Left forelimb (tissue), 1 donor: ENCODE measurements at regions not wholly inside any gene's neighbourhood (a gene's known extent, or its start where the extent isn't known, plus 50 kb on each side); places are given as distances from the start of the nearest gene placed in this dataset.
"Not testable (repeated sequence)": the region's sequence is repeated elsewhere in the genome, so short reads cannot be mapped to it uniquely, and the experiment has no call there.

ENCODE experiments used
- DNase-seq: peaks from one replicate; pipeline ENCODE4 v3.0.0-alpha.2; 2018; ENCODE audit warnings: low spot score

DNA sequence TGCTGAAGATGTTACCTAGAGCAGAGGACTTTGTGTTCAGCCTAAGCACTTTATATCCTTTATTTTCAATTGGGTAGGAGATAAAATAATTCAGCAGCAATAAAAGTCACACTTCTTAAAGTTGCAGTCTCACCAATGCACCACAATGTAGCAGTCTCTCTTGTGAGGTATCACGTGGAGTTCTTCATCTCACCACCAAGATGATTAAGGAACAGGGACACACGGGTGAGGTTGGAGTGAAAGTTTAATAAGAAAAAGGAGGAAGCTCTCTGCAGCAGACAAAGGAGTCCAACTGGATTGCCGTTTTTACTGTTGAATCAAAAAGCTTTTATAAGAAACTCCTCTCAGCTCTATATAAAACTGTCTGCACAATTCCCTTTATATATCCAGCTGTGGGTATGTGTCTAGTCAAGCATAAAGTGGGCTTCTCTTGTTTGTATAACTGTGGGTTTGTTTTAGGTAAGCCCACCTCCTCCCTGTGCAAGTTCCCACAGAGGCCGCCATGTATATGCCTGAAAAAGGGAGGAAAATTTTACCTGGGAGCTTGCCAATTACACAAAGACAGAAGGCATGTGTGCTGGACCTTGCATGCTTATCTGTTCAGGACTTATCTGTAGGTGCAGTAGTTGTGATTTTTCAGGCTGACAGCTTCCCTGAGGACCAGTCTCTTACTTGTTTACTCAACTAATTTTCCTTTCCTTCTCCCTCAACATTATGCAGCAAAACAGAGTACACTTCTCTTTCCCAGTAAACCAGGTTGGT is 1497.2 kb upstream of the TPTE start:
- DNase-seq, result not testable (repeated sequence)

- DNase-seq, result not testable (repeated sequence)
Observed at GRCh38 chr21:9026729-9027416, 1494.5 kb upstream of the TPTE start.

DNA sequence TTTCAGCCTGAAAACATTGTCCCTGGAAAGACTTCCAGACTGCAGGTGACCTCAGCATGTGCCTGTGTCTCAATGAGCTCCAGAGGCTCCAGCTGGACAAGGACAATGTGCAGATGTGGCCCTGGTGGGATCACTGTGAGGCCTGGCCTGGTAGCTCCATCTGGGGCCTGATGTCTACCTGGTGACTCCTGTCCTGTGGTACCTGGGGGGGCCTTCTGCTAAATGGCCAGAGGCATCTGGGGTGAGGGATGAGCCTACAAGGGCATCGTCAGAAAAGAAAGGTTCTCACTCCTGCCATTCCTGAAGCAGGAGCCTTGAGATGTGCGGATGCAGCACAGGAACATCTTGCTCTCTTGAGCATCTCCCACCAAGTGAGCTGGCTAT is 1494.0 kb upstream of the TPTE start:
- not testable (repeated sequence) for DNase-seq

DNA sequence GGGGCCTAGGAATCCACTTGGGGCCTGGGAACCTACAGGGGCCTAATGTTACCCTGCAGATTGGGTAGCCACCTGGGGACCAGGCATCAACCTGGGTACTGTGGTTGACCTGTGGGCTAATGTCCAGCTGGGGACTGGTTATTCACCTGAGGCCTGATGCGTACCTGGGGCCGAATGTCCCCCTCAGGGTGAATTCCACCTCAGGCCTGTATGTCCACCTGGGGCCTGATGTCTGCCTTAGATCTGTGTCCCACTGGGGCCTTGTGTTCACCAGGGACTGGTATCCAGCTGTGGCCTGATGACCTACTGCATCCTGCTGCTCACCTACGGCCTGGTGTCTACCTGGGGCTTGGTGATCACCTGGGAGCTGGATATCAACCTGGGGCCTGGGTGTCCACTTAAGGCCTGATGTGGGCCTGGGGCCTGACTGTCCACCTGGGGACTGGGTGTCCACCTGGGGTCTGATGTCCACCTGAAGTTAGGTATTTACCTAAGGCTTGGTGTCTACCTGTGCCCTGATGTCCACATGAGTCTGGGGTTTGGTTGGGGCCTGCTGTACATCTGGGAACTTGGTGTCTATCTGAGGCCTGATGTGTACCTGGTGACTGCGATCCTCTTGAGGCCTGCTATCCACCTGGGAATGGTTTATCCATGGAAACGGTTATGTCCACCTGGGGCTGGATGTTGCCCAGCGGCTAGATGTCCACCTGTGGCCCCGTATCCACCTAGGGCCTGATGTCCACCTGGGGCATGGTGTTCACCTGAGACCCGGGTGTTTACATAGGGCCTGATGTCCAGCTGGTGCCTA is 1492.6 kb upstream of the TPTE start:
- DNase-seq, result not testable (repeated sequence)

DNA sequence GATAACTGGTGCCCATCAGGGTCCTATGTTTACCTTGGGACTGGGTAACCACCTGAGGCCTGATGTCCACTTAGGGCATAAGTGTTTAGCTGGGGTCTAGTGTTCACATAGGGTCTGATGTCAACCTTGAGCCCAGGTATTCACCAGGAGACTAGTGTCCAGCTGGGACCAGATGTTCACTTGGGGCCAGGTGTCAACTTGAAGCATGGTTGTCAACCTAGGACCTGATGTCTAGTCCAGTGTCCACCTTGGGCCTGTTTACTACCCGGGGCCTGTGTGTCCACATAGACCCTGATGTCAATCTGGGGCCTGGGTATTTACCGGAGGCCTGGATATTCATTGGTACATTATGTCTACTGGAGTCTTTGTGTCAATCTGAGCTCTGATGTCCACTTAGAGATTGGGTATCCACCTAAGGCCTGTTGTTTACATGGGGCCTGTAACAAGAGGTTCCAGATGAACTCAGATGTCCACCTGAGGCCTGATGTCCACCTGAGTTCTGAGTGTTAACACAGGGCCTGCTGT is 1491.2 kb upstream of the TPTE start:
- DNase-seq, result not testable (repeated sequence)

- DNase-seq, result not testable (repeated sequence)
Observed at GRCh38 chr21:9031482-9032374, 1489.7 kb upstream of the TPTE start.

- DNase-seq, result not testable (repeated sequence)
Observed at GRCh38 chr21:9032547-9032946, 1488.8 kb upstream of the TPTE start.

DNA sequence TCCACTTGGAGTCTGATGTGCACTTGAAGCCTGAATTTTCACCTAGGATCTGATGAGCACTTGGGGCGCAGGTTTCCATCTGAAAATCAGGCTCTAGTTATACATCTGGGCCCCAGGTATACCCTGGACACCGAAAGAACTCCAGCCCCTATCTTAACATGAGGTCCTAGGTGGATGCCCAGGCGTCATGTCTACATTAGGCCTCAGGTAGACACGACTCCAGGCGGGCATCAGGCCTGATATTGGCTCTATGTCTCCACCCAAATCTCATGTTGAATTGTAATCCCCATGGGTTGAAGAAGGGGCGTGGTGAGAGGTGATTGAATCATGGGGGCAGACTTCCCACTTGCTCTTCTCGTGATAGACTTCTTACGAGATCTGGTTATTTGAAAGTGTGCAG is 1488.1 kb upstream of the TPTE start:
- DNase-seq, result not testable (repeated sequence)

- DNase-seq, result not testable (repeated sequence)
Observed at GRCh38 chr21:9034491-9035200, 1486.7 kb upstream of the TPTE start.

DNA sequence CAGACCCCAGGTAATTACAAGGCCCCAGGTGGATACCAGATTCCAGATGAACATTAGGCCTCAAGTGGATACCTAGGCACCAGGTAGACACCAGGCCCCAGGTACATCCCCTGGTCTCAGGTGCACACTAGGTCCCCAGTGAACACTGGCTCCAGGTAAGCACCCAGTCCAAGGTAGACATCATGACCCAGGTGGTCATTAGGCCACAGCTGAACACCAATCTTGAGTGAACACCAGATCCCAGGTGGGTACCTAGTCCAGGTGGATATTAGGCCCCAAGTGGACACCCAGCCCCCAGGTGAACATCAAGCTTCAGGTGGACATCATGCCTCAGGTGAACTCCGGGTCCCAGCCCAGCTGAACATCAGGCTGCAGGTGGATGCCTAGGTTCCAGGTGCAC is 1486.2 kb upstream of the TPTE start:
- DNase-seq, result not testable (repeated sequence)

DNA sequence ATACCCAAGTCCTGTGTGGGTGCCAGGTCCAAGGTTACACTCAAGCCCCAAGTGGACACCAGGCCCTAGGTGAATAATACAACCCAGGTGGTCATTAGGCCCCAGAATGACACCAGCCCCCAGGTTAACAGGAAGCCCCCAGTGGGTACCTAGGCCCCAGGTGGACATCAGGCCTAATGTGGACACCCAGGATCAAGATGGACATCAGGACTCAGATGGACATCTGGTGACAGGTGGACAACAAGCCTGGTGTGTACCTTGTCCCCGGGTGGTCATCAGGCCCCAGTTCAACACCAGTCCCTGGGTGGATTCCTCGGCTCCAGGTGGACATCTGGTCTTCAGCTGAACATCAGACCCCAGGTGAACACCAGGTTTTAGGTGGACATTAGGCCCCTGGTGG is 1485.4 kb upstream of the TPTE start:
- DNase-seq, result peak; percentile 25

DNA sequence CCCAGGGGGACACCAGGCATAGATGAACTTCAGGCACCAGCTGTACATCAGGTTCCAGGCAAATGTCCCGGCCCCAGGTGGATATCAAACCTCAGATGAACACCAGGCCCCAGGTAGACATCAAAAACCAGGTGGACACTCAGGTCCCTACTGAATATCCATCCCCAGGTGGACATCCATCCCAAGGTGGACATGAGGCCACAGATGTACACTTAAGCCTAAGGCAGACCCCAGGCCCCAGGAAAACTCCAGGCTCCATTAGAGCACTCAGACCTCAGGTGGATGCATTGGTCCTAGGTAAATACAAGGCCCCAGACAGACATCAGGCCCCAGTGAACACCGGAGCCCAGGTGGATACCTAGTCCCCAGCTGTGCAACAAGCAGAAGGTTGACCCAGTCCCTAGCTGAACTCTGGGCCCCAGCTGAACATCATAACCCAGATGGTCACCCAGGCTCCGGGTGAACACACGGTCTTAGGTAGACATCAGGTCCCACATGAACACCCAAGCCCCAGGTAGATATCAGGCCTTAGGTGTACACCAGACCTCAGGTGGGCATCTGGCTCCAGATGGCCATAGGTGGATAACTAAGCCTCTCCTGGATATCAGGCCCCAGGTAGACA is 1484.3 kb upstream of the TPTE start:
- not testable (repeated sequence) for DNase-seq

DNA sequence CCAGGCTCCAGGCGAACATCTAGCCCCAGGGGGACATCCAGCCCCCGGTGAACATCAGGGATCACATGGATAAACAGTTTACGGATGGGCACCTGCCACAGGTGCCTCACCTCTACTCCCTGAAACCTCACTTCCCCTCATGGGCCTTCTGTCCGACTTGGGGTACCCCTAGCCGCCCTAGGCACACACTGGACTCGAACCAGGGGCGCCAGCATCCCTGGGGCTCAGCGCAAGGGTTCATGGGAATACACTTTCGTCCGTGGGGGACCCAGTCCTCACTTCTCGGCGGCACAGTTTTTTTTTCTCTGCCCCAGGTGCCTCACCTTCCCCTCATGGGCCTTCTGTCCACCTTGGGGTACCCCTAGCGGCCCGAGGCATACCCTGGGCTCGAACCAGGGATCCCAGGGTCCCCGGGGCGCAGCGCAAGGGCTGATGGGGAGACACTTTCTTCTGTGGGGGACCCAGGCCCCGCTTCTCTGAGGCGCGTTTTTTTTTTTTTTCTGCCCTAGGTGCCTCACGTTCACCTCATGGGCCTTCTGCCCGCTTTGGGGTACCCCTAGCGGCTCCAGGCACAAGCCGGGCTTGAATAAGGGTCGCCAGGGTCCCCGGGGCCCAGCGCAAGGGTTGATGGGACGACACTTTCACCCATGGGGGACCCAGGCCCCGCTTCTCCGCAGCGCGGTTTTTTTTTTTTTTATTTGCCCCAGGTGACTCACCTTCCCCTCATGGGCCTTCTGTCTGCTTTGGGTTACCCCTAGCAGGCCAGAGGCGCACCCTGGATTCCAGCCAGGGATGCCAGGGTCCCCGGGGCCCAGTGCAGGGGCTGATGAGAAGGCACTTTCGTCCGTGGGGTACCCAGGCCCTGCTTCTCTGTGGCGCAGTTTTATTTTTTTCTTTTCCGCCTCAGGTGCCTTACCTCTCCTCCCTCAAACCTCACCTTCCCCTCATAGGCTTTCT is 1483.5 kb upstream of the TPTE start:
- not testable (repeated sequence) for DNase-seq

- DNase-seq, result peak; percentile 51
Observed at GRCh38 chr21:9039520-9040365, 1481.6 kb upstream of the TPTE start.

DNA sequence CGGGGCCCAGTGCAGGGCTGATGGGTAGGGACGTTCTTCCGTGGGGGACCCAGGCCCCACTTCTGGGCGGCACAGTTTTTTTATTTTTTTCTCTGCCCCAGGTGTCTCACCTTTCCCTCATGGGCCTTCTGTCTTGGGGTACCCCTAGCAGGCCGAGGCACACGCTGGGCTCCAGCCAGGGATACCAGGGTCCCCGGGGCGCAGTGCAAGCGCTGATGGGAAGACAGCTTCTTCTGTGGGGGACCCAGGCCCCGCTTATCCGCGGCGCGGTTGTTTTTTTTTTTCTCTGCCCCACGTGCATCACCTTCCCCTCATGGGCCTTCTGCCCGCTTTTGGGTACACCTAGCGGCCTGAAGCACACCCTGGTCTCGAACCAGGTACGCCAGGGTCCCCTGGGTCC is 1481.0 kb upstream of the TPTE start:
- DNase-seq, result peak; percentile 58

GRCh38 chr21:9041175-9041948 is 1480.0 kb upstream of the TPTE start:
- not testable (repeated sequence) for DNase-seq

DNA sequence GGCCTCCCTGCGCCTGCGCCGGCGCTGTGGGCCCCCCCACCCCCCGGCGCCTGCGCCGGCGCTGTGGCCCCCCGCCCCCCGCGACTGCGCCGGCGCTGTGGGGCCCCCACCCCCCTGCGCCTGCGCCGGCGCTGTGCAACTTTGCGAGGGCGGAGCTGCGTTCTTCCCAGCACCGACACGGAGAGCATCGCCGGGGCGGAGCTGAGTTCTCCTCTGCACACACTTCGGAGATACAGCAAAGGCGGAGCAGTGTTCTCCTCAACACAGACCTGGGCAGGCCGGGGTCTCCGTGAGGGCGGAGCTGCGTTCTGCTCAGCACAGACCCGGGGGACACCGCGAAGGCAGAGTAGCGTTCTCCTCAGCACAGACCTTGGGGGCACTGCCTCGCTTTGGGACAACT is 1478.3 kb upstream of the TPTE start:
- not testable (repeated sequence) for DNase-seq
